ENCODE measurements at regions not wholly inside any gene's neighbourhood (a gene's known extent, or its start where the extent isn't known, plus 50 kb on each side); places are given as distances from the start of the nearest gene placed in this dataset.

DNA sequence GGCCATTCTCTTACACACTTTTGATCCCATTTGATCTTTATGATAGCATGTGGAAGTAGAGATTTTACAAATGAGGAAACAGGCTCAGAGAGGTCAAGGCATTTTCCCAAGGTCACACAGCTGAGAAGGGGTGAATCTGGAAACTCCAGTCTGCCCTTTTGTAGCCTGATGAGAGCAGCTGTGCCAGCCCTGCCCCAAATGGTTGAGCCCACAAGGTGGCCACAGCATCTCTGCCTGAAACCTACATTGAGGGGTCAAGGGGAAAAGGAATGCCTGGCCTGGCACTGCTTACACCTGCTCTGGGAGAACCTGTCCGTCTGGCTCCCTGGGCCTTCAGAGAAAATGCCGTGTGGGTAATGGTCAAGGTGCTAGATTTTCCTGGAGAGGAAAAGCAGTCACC is 200.2 kb upstream of the LINGO1 start:
- TF ChIP-seq GATA2 (IDR thresholded peaks at IDR 0.05; ENCODE audit: low read depth, low read length) (no peak), GATA3 (IDR thresholded peaks at IDR 0.05; ENCODE audit: low read depth, low read length) (no peak)
